GM12878 (cell line): ENCODE measurements at regions not wholly inside any gene's neighbourhood (a gene's known extent, or its start where the extent isn't known, plus 50 kb on each side); places are given as distances from the start of the nearest gene placed in this dataset.

Source experiments
- ATAC-seq: fragments of 200-7000 bp; cut with Tn5 transposase; 3 replicates; pipeline ENCODE4 v1.9.1; 2020; ENCODE audit warnings: mild to moderate bottlenecking, moderate library complexity
- BruUV-seq: library from RNA; stranded (reverse); fragments of 400-500 nt; replicated peaks from 2 replicates; lab custom pipeline; 2021; lab: Mats Ljungman, UMichigan
- CTCF ChIA-PET: fragments of 300-600 bp; sonication (Branson Sonifier 250); formaldehyde crosslinking; extraction: SDS; loops from one replicate; lab custom pipeline; 2021; ENCODE audit warnings: inconsistent platforms; lab: Yijun Ruan, JAX
- POLR2A ChIA-PET: fragments of 350-600 bp; formaldehyde crosslinking; extraction: SDS; loops from one replicate; lab custom pipeline; 2021; ENCODE audit warnings: inconsistent platforms; lab: Charles Lee
- RAD21 ChIA-PET: fragments of 300-600 bp; sonication (Branson Sonifier 250); formaldehyde crosslinking; loops from one replicate; lab custom pipeline; 2023; ENCODE audit warnings: antibody characterized with exemption; ENCODE audit not compliant: unreplicated experiment; lab: Charles Lee
- SMC1A ChIA-PET: fragments of 300-600 bp; sonication (Branson Sonifier 250); formaldehyde crosslinking; loops from one replicate; lab custom pipeline; 2023; ENCODE audit not compliant: unreplicated experiment, uncharacterized antibody; lab: Charles Lee
- DNase-seq: peaks from one replicate; pipeline ENCODE4 v3.0.0-alpha.2; 2011; ENCODE audit warnings: low read depth, low spot score
- FAIRE-seq: peaks from 3 replicates; lab custom pipeline; 2011; peaks lifted over from hg19 to GRCh38; lab: Jason Lieb, UNC
- H2AFZ ChIP-seq: 2 replicates; pipeline ENCODE4 v1.6.0; 2011; ENCODE audit warnings: low read depth, low read length, control low read depth; ENCODE audit not compliant: control insufficient read depth
- H3K27ac ChIP-seq: 2 replicates; pipeline ENCODE4 v1.5.1; 2011; ENCODE audit warnings: control low read depth; ENCODE audit not compliant: control insufficient read depth, insufficient read depth
- H3K27me3 ChIP-seq, 2 experiments: replicated peaks in 1 of 2; 2 replicates each; pipeline versions ENCODE4 v1.6.0 to v1.6.1; 2011; ENCODE audit warnings: low read length in 1 of 2; ENCODE audit not compliant: control insufficient read depth in 2 of 2, insufficient read depth in 2 of 2
- H3K36me3 ChIP-seq, 2 experiments: 2 replicates each; pipeline ENCODE4 v1.5.1; 2011; ENCODE audit warnings: low read length in 1 of 2; ENCODE audit not compliant: control insufficient read depth in 2 of 2, insufficient read depth in 2 of 2
- H3K4me1 ChIP-seq: 2 replicates; pipeline ENCODE4 v1.6.1; 2011; ENCODE audit warnings: mild to moderate bottlenecking, low read length, moderate library complexity, mixed read lengths; ENCODE audit not compliant: control insufficient read depth, insufficient read depth
- H3K4me2 ChIP-seq: 2 replicates; pipeline ENCODE4 v1.6.0; 2011; ENCODE audit warnings: control low read depth; ENCODE audit not compliant: control insufficient read depth, insufficient read depth
- H3K4me3 ChIP-seq: fragments of 200-600 bp; sonication (generic); 2 replicates; pipeline ENCODE4 v1.5.1; 2016
- H3K79me2 ChIP-seq: 2 replicates; pipeline ENCODE4 v1.6.0; 2011; ENCODE audit warnings: low read length; ENCODE audit not compliant: control insufficient read depth, insufficient read depth
- H3K9ac ChIP-seq: 2 replicates; pipeline ENCODE4 v1.8.0; 2011; ENCODE audit warnings: low read length, control low read depth, mixed read lengths; ENCODE audit not compliant: control insufficient read depth, insufficient read depth
- H3K9me3 ChIP-seq: replicated peaks from 3 replicates; pipeline ENCODE4 v1.5.1; 2011; ENCODE audit warnings: mild to moderate bottlenecking, low read length; ENCODE audit not compliant: control insufficient read depth, insufficient read depth
- H4K20me1 ChIP-seq: 2 replicates; pipeline ENCODE4 v1.6.0; 2011; ENCODE audit not compliant: control insufficient read depth, insufficient read depth
- BCL11A ChIP-seq: IDR thresholded peaks from 2 replicates; pipeline ENCODE4 v1.6.1; 2011; ENCODE audit warnings: low read depth, low read length
- BHLHE40 ChIP-seq, 2 experiments: fragments of 450-650 bp in 1 of 2; IDR thresholded peaks; 2 replicates each; pipeline ENCODE4 v1.6.1; 2011 to 2017; ENCODE audit warnings: low read depth in 2 of 2, borderline replicate concordance in 1 of 2, improper control_type of control experiment in 1 of 2, low read length in 1 of 2, mild to moderate bottlenecking in 1 of 2
- BRCA1 ChIP-seq: IDR thresholded peaks from 2 replicates; pipeline ENCODE4 v1.6.1; 2011; ENCODE audit warnings: low read depth, low read length, improper control_type of control experiment
- CUX1 ChIP-seq: IDR thresholded peaks from 2 replicates; pipeline ENCODE4 v1.6.1; 2012; ENCODE audit warnings: improper control_type of control experiment, low read depth, low read length; ENCODE audit not compliant: insufficient replicate concordance
- EGR1 ChIP-seq, 2 experiments: IDR thresholded peaks; 1 replicate in 1 of 2; 2 replicates in 1 of 2; pipeline ENCODE4 v1.6.1; 2011 to 2012; ENCODE audit warnings: low read depth in 2 of 2, low read length in 2 of 2, borderline replicate concordance in 1 of 2, mild to moderate bottlenecking in 1 of 2, moderate library complexity in 1 of 2
- HSF1 ChIP-seq: fragments of 150-350 bp; IDR thresholded peaks from 2 replicates; pipeline ENCODE4 v1.6.1; 2014; ENCODE audit warnings: mild to moderate bottlenecking, low read depth, low read length
- NR2C2 ChIP-seq: IDR thresholded peaks from 2 replicates; pipeline ENCODE4 v1.6.1; 2011; ENCODE audit warnings: borderline replicate concordance, low read depth; ENCODE audit not compliant: control insufficient read depth, insufficient read length
- NR2F1 ChIP-seq: fragments of 450-650 bp; conservative IDR thresholded peaks from 2 replicates; pipeline ENCODE4 v1.6.1; 2017; ENCODE audit warnings: mild to moderate bottlenecking
- PBX3 ChIP-seq: IDR thresholded peaks from 2 replicates; pipeline ENCODE4 v1.6.1; 2011; ENCODE audit warnings: mild to moderate bottlenecking, low read depth, low read length, moderate library complexity; ENCODE audit not compliant: insufficient replicate concordance
- POU2F2 ChIP-seq: IDR thresholded peaks from 3 replicates; pipeline ENCODE4 v1.6.1; 2011; ENCODE audit warnings: low read depth, mild to moderate bottlenecking, low read length, borderline replicate concordance
- RAD51 ChIP-seq: fragments of 450-650 bp; IDR thresholded peaks from 2 replicates; pipeline ENCODE4 v1.6.1; 2016; ENCODE audit warnings: moderate library complexity, mild to moderate bottlenecking, inconsistent platforms
- SIX5 ChIP-seq: IDR thresholded peaks from 2 replicates; pipeline ENCODE4 v1.6.1; 2011; ENCODE audit warnings: mild to moderate bottlenecking, low read depth, low read length, moderate library complexity; ENCODE audit not compliant: severe bottlenecking
- SREBF1 ChIP-seq: IDR thresholded peaks from 2 replicates; pipeline ENCODE4 v1.6.1; 2012; ENCODE audit warnings: mild to moderate bottlenecking, low read length
- TCF12 ChIP-seq: IDR thresholded peaks from 2 replicates; pipeline ENCODE4 v1.6.1; 2011; ENCODE audit warnings: low read depth, mild to moderate bottlenecking, low read length
- ZBTB33 ChIP-seq: fragments of 450-650 bp; IDR thresholded peaks from 2 replicates; pipeline ENCODE4 v1.6.1; 2017; ENCODE audit warnings: mild to moderate bottlenecking
- WGBS: methylation state at CpG from one replicate; pipeline ENCODE4 v1.1.6; 2016; ENCODE audit warnings: low lambda C conversion rate; ENCODE audit not compliant: insufficient replicate concordance, insufficient coverage; ENCODE audit errors: missing lambda C conversion rate; 5-methylcytosine and 5-hydroxymethylcytosine counted together
- in situ Hi-C: fragments of 300-500 bp; cut with MboI; formaldehyde crosslinking; loops from 9 replicates; pipeline ENCODE4 v1.14.3; 2018; ENCODE audit warnings: mixed read lengths
- intact Hi-C: fragments of 100-400 bp; cut with micrococcal nuclease; formaldehyde crosslinking; loops from one replicate; pipeline ENCODE4 v1.14.2; 2022; ENCODE audit not compliant: unreplicated experiment

- CTCF ChIA-PET = no interaction called here
- Histone ChIP-seq H3K9me3 (no peaks in the 10 kb centered on the region; the same call in 2 of the 3 replicates), H4K20me1 (no peaks in the 10 kb centered on the region), H3K4me2 (no peak overlapping the region), H2AFZ (no peak overlapping the region), H3K36me3 (no peaks in the 10 kb centered on the region), H3K4me1 (no peaks in the 10 kb centered on the region), H3K27ac (no peak overlapping the region), H3K79me2 (no peaks in the 10 kb centered on the region), H3K27me3 (peaks cover 2% of the 10 kb centered on the region in 2 experiments; a peak in 2 of 4 replicates), H3K9ac (no peak overlapping the region), H3K4me3 (no peak overlapping the region)
- RAD21 ChIA-PET = no interaction called here
- no peak for ATAC-seq
- POLR2A ChIA-PET = no interaction called here
- no peak for DNase-seq
- in situ Hi-C loops (no loop called here), intact Hi-C loops (no loop called here)
- SMC1A ChIA-PET = no interaction called here
- no peak for FAIRE-seq
- BruUV-seq = no TSS peak
- WGBS = 40% methylated on average over 4 of the region's 4 CpGs
- TF ChIP-seq RAD51 (no peak), BRCA1 (no peak), PBX3 (no peak), NR2F1 (no peak), POU2F2 (no peak), BCL11A (no peak), BHLHE40 (IDR thresholded peaks at IDR 0.05; ENCODE audit: borderline replicate concordance in 1 of 2, low read depth in 2 of 2, low read length in 1 of 2) (no peak), TCF12 (no peak), SIX5 (no peak), ZBTB33 (no peak), SREBF1 (no peak), HSF1 (no peak), NR2C2 (no peak), EGR1 (IDR thresholded peaks at IDR 0.05; ENCODE audit: borderline replicate concordance in 1 of 2, low read depth in 2 of 2, low read length in 2 of 2) (no peak), CUX1 (no peak)
Measured at GRCh38 chr11:11701070-11701469, 79.3 kb upstream of the GALNT18 start.
